GM12891 (cell line): ENCODE measurements at regions not wholly inside any gene's neighbourhood (a gene's known extent, or its start where the extent isn't known, plus 50 kb on each side); places are given as distances from the start of the nearest gene placed in this dataset.

Experiments
- POLR2A ChIP-seq: IDR thresholded peaks from 2 replicates; pipeline ENCODE4 v1.6.1; 2011; ENCODE audit warnings: low read depth, low read length, control low read depth
- POLR2AphosphoS5 ChIP-seq: IDR thresholded peaks from 2 replicates; pipeline ENCODE4 v1.6.1; 2011; ENCODE audit warnings: low read depth, low read length, control low read depth
- TAF1 ChIP-seq: IDR thresholded peaks from 2 replicates; pipeline ENCODE4 v1.6.1; 2011; ENCODE audit warnings: low read depth, low read length, control low read depth

GRCh38 chr4:42277291-42277690 is 120.0 kb upstream of the SHISA3 start:
- TF ChIP-seq POLR2A = no peak
- no peak for TF ChIP-seq TAF1
- no peak for TF ChIP-seq POLR2AphosphoS5
